ENCODE measurements at regions not wholly inside any gene's neighbourhood (a gene's known extent, or its start where the extent isn't known, plus 50 kb on each side); places are given as distances from the start of the nearest gene placed in this dataset.

DNA sequence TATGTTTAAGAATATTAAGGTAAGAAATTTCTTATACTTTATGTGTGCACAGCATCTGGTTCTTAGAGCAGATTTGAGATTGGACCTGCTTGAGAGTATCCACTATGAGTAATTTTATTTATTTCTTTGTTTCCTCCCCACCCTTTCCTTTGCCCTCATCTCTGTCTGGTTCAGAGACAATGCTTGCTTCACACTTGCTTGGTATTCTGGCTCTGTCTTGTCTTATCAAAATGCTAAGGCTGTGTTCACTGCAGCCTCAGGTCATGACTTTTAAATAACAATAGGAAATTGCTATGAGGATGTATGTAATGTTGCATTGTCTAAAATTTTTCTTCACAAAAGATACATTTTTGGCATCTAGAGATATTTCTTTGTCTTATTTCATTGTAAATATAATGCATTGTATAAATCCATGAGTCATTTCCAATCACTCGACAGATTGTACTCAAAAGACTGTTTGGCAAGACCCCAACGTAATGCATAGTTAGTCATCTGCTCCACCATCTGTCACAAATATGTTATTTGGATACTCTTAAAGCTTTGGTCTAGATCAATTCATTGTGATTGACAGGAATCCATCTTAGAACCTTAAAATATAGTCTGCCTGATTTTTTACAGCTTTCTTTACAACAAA, 395.7 kb downstream of the AASDHPPT start:
- H3K27ac ChIP-seq = peak overlapping the region in 1 of 5 donors; percentile 6
- no peak for TF ChIP-seq POLR2A (IDR thresholded peaks at IDR 0.05)
- TF ChIP-seq, protein P1, sequence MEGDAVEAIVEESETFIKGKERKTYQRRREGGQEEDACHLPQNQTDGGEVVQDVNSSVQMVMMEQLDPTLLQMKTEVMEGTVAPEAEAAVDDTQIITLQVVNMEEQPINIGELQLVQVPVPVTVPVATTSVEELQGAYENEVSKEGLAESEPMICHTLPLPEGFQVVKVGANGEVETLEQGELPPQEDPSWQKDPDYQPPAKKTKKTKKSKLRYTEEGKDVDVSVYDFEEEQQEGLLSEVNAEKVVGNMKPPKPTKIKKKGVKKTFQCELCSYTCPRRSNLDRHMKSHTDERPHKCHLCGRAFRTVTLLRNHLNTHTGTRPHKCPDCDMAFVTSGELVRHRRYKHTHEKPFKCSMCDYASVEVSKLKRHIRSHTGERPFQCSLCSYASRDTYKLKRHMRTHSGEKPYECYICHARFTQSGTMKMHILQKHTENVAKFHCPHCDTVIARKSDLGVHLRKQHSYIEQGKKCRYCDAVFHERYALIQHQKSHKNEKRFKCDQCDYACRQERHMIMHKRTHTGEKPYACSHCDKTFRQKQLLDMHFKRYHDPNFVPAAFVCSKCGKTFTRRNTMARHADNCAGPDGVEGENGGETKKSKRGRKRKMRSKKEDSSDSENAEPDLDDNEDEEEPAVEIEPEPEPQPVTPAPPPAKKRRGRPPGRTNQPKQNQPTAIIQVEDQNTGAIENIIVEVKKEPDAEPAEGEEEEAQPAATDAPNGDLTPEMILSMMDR (IDR thresholded peaks at IDR 0.05) = no peak

GRCh38 chr11:106474274-106474673, 396.8 kb downstream of the AASDHPPT start:
- no peaks in the 10 kb centered on the region for H3K36me3 ChIP-seq (replicated peaks in 1 of 2)
- no peaks in the 10 kb centered on the region for H3K9me3 ChIP-seq (replicated peaks in 1 of 3)
- no peak overlapping the region for H3K4me3 ChIP-seq
- TF ChIP-seq, protein P1 (IDR thresholded peaks at IDR 0.05) = no peak
- TF ChIP-seq POLR2A (IDR thresholded peaks at IDR 0.05) = no peak
- no peaks in the 10 kb centered on the region for H3K27me3 ChIP-seq
- peaks cover 0 to 15% of the 10 kb centered on the region in 2 donors for H3K4me1 ChIP-seq (replicated peaks in 1 of 2)
- intact Hi-C loops (cut with DNase I) = no loop called here
- no peak overlapping the region for H3K27ac ChIP-seq
- DNase-seq = no peak
- WGBS, 4 donors = 80 to 88% (median 86%) methylated on average over 2 of the region's 2 CpGs

More for the DNA sequence above, 395.7 kb downstream of the AASDHPPT start:
- no peak for DNase-seq
- no peaks in the 10 kb centered on the region for H3K9me3 ChIP-seq (replicated peaks in 1 of 3)
- intact Hi-C loops (cut with DNase I) = no loop called here
- peaks cover 0 to 19% of the 10 kb centered on the region in 2 donors for H3K4me1 ChIP-seq (replicated peaks in 1 of 2)
- no peaks in the 10 kb centered on the region for H3K36me3 ChIP-seq (replicated peaks in 1 of 2)
- no peaks in the 10 kb centered on the region for H3K27me3 ChIP-seq
- WGBS, 4 donors = 68 to 82% (median 74%) methylated on average over 2 of the region's 2 CpGs
- no peak overlapping the region for H3K4me3 ChIP-seq

DNA sequence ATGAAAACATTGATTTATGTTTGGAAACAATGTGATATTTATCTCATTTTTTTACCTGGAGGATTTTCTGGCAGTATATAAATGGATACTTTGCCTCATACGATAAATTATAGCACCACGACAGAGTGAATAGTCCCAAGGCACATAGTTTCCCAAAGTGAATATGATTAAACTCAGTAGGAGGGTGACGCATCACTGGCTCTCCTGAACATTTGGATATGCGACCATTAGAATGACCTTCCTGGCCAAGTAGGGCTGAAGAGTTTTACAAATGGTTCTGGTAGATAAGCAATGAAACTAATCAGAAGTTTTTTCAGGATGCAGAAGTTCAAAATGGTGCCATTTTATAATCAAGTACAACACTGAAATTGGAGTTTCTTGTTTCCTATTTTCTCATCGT, 397.7 kb downstream of the AASDHPPT start:
- no peak for TF ChIP-seq POLR2A (IDR thresholded peaks at IDR 0.05)
- TF ChIP-seq, protein P1 (IDR thresholded peaks at IDR 0.05) = no peak
- H3K27ac ChIP-seq = no peak overlapping the region
- H3K4me1 ChIP-seq (replicated peaks in 1 of 2) = peaks cover 0 to 10% of the 10 kb centered on the region in 2 donors
- no peak overlapping the region for H3K4me3 ChIP-seq
- H3K9me3 ChIP-seq (replicated peaks in 1 of 3) = no peaks in the 10 kb centered on the region
- WGBS, 4 donors = 50 to 86% (median 74%) methylated on average over 5 of the region's 5 CpGs
- DNase-seq = no peak
- no peaks in the 10 kb centered on the region for H3K36me3 ChIP-seq (replicated peaks in 1 of 2)
- intact Hi-C loops (cut with DNase I) = no loop called here
- H3K27me3 ChIP-seq = no peaks in the 10 kb centered on the region

- 48 to 60% (median 54%) methylated on average over 1 of the region's 1 CpG for WGBS, 4 donors
Observed at GRCh38 chr11:106477776-106478175, 400.3 kb downstream of the AASDHPPT start.

More at GRCh38 chr11:106477776-106478175, 400.3 kb downstream of the AASDHPPT start:
- TF ChIP-seq, protein P1 (IDR thresholded peaks at IDR 0.05) = no peak
- TF ChIP-seq POLR2A (IDR thresholded peaks at IDR 0.05) = no peak
- no peaks in the 10 kb centered on the region for H3K9me3 ChIP-seq (replicated peaks in 1 of 3)
- DNase-seq = no peak
- no peaks in the 10 kb centered on the region for H3K4me1 ChIP-seq (replicated peaks in 1 of 2)
- H3K27ac ChIP-seq = no peak overlapping the region
- H3K27me3 ChIP-seq = no peaks in the 10 kb centered on the region
- intact Hi-C loops (cut with DNase I) = no loop called here
- no peak overlapping the region for H3K4me3 ChIP-seq
- no peaks in the 10 kb centered on the region for H3K36me3 ChIP-seq (replicated peaks in 1 of 2)

All from adrenal gland (tissue), 9 donors.